Gastrocnemius medialis (tissue), 4 donors: ENCODE measurements at regions not wholly inside any gene's neighbourhood (a gene's known extent, or its start where the extent isn't known, plus 50 kb on each side); places are given as distances from the start of the nearest gene placed in this dataset.

Experiments
- POLR2A ChIP-seq, 2 donors: fragments of 450-650 bp; IDR thresholded peaks; one replicate each; pipeline ENCODE4 v1.6.1; 2017; ENCODE audit warnings: antibody characterized with exemption in 2 of 2, mild to moderate bottlenecking in 2 of 2, moderate library complexity in 2 of 2
- TF ChIP-seq, protein P1 (sequence below), 5 experiments: fragments of 450-650 bp in 3 of 5; fragments of 200-600 bp in 2 of 5; sonication (generic) in 2 of 5; IDR thresholded peaks in 4 of 5; conservative IDR thresholded peaks in 1 of 5; 1 replicate in 4 of 5; 2 replicates in 1 of 5; pipeline ENCODE4 v1.5.1; 2016 to 2019; ENCODE audit warnings: antibody characterized with exemption in 5 of 5, mild to moderate bottlenecking in 3 of 5, moderate library complexity in 3 of 5

DNA sequence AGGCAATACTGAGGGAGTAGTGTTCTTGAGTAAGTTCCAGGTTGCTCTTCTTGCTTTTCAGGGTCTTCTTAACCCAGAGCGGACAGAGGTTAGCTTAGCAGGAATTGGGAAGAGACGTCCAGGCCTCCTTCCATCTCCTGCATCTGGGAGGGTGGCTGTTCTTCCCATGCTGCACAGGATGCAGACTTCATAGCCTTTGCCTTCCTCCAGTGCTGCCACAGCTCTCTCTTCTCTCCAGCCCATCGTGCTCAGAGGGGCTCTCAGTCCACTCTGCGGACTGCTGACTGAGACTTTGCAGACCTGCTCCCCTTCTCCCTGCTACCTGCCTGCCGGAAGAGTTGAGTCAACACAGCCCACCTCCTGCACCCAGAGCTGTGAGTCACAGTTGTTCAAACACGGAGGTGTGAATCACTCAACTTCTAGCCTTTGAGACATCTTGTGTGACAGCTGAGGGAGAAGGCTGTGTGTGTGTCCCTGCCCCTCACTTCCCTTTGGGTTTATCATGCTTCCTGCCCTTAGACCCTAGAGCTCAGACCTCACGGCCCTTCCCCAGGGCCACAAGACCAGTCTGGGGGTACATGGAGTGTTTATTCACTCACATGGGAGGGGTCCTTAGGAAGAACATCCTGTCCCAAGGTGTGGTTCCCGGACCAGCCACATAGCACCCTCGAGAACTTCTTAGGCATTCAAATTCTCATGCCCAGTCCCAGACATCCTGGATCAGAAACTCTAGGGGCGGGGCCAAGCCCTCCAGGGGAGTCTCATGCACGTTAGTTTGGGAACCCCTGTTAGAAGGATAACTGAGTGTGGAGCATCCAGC, 158.3 kb upstream of the CACNA1E start:
- TF ChIP-seq, protein P1, sequence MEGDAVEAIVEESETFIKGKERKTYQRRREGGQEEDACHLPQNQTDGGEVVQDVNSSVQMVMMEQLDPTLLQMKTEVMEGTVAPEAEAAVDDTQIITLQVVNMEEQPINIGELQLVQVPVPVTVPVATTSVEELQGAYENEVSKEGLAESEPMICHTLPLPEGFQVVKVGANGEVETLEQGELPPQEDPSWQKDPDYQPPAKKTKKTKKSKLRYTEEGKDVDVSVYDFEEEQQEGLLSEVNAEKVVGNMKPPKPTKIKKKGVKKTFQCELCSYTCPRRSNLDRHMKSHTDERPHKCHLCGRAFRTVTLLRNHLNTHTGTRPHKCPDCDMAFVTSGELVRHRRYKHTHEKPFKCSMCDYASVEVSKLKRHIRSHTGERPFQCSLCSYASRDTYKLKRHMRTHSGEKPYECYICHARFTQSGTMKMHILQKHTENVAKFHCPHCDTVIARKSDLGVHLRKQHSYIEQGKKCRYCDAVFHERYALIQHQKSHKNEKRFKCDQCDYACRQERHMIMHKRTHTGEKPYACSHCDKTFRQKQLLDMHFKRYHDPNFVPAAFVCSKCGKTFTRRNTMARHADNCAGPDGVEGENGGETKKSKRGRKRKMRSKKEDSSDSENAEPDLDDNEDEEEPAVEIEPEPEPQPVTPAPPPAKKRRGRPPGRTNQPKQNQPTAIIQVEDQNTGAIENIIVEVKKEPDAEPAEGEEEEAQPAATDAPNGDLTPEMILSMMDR (IDR thresholded peaks at IDR 0.05 in 4 of 5, conservative IDR thresholded peaks at IDR 0.05 in 1 of 5): no peak
- no peak for TF ChIP-seq POLR2A (IDR thresholded peaks at IDR 0.05)
